Muscle of leg (tissue), 3 donors: ENCODE measurements at regions not wholly inside any gene's neighbourhood (a gene's known extent, or its start where the extent isn't known, plus 50 kb on each side); places are given as distances from the start of the nearest gene placed in this dataset.

Experiments
- DNase-seq: peaks from one replicate; pipeline ENCODE4 v3.0.0; 2013
- H3K27ac ChIP-seq: one replicate; pipeline ENCODE4 v1.5.1; 2013; ENCODE audit warnings: mild to moderate bottlenecking, low read length, control low read depth
- H3K27me3 ChIP-seq: one replicate; pipeline ENCODE4 v1.6.1; 2013; ENCODE audit warnings: low read length; ENCODE audit not compliant: control insufficient read depth, insufficient read depth
- H3K36me3 ChIP-seq: one replicate; pipeline ENCODE4 v1.6.1; 2013; ENCODE audit warnings: low read length; ENCODE audit not compliant: control insufficient read depth, insufficient read depth
- H3K4me1 ChIP-seq: one replicate; pipeline ENCODE4 v1.6.1; 2013; ENCODE audit warnings: low read length; ENCODE audit not compliant: control insufficient read depth, insufficient read depth
- H3K4me3 ChIP-seq: one replicate; pipeline ENCODE4 v1.5.1; 2013; ENCODE audit warnings: low read length, control low read depth
- H3K9me3 ChIP-seq: replicated peaks from 2 replicates; pipeline ENCODE4 v1.6.1; 2013; ENCODE audit warnings: low read depth, low read length; ENCODE audit not compliant: control insufficient read depth
- WGBS: methylation state at CpG from one replicate; pipeline ENCODE4 v1.1.5; 2013; ENCODE audit warnings: missing lambda C conversion rate; ENCODE audit not compliant: insufficient coverage; 5-methylcytosine and 5-hydroxymethylcytosine counted together

DNA sequence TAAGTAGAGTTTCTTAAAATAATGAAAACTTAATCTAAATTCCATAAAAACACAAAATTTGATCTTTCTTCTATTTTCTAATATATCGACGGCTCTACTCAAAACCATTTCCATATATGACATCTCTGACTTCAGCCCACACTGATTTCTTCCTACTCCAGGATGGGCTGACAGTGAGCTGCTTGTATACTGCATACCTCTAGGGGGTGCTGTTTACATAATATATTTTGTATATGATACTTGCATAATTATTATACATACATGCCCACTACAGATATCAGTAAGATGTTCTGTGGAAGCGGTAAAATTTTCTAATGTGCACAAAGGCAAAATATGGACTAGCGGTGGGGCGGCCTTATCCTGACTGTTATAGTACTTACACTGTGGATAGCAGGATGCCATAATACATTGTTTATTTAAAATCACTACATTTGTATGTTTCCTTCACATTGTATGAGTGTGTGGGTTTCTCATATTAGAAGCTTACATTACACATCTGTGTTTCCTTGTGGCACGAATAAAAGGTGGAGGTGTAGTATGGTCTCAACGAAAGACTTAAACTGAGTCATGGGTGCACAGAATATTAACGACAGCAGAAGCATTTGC lies 66.1 kb upstream of the NXPH2 start:
- WGBS, result no CpG with 5 or more reads among the region's 8 CpGs
- no peak overlapping the region for H3K4me3 ChIP-seq
- no peaks in the 10 kb centered on the region for H3K4me1 ChIP-seq
- no peak overlapping the region for H3K27ac ChIP-seq
- H3K9me3 ChIP-seq, result no peaks in the 10 kb centered on the region
- peak; percentile 46 for DNase-seq
- no peaks in the 10 kb centered on the region for H3K36me3 ChIP-seq
- H3K27me3 ChIP-seq, result no peaks in the 10 kb centered on the region

DNA sequence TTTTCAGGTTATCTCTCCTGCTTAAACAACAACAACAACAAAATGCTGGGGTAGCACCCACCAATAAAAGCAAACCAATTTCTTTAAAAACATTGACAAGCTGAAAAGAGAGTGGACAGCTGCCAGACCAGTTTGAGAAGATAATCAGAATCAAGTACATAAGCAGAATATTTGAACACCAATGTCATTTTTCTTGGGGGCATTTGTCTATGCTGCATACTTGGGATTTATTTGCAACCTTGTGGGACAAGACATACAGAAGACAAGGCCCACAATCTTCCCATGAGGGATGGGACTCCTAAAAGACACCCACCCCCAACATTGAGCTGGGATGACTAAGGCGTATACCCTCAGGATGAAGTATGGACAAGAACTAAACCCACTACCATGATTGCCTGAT lies 62.2 kb upstream of the NXPH2 start:
- H3K4me1 ChIP-seq, result no peaks in the 10 kb centered on the region
- no peak overlapping the region for H3K27ac ChIP-seq
- no CpG with 5 or more reads among the region's 1 CpG for WGBS
- H3K4me3 ChIP-seq, result no peak overlapping the region
- H3K9me3 ChIP-seq, result no peaks in the 10 kb centered on the region
- no peaks in the 10 kb centered on the region for H3K27me3 ChIP-seq
- H3K36me3 ChIP-seq, result no peaks in the 10 kb centered on the region
- no peak for DNase-seq

DNA sequence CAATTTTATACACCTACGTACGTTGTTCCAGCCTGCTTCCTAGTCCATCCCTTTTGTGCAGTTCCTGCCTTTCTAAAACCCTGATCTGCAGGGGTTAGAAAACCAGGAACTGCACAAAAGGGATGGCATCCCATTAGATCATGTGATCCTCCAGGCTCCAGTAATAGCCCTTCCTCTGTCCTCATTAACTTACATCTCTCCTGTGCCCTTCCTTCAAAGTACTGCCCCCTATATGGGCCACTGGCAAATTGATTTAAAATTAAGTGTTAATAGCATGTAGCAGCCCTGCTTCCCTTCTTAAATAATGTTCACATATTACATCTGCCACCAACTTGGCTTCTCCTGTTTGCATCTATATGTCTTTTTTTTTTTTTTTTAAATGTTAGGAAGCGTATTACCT lies 61.3 kb upstream of the NXPH2 start:
- Histone ChIP-seq H3K36me3 (no peaks in the 10 kb centered on the region), H3K4me1 (no peaks in the 10 kb centered on the region), H3K27ac (no peak overlapping the region), H3K27me3 (no peaks in the 10 kb centered on the region), H3K4me3 (no peak overlapping the region), H3K9me3 (no peaks in the 10 kb centered on the region)
- 73% methylated on average over 2 of the region's 3 CpGs for WGBS
- no peak for DNase-seq

DNA sequence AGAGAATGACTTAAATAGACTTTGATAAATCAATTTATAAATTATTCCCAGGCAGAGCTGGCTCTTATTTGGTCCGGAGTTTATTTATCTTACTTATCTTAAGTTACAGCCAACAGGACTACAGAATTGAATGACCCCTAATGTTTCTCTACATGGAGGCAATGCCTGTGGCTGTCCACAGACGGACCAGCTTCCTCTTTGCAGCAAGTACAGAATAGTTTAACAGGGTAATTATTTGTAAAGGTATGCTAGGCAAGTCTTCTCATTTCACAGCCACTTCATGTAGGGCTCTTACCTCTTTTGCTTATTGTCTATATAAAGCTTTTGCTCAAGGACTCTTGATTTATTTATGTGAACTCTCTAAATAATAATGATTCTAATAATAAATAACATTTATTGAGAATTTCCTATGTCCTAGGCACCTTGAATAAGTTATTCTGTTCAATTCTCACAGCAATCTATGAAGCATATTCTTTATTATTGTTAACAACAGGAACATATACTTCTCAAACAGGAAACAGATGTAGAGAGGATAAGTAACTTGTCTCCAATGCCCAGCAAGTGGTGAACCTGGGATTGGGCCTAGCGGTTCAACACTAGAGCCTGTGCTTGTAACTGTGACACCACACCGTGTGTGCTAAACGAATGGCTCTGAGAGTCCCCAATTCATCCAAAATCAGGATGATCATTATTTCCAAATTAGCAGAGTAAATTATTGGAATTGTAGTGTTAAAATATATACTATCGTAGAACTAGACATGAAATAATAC lies 58.8 kb upstream of the NXPH2 start:
- no peak for DNase-seq
- WGBS, result 43% methylated on average over 1 of the region's 6 CpGs
- Histone ChIP-seq H3K27me3 (no peaks in the 10 kb centered on the region), H3K4me3 (no peak overlapping the region), H3K9me3 (no peaks in the 10 kb centered on the region), H3K27ac (no peak overlapping the region), H3K4me1 (no peaks in the 10 kb centered on the region), H3K36me3 (no peaks in the 10 kb centered on the region)

- no peaks in the 10 kb centered on the region for H3K9me3 ChIP-seq
- H3K4me3 ChIP-seq, result no peak overlapping the region
- WGBS, result no CpG with 5 or more reads among the region's 1 CpG
- H3K36me3 ChIP-seq, result no peaks in the 10 kb centered on the region
- no peaks in the 10 kb centered on the region for H3K27me3 ChIP-seq
- no peaks in the 10 kb centered on the region for H3K4me1 ChIP-seq
- no peak overlapping the region for H3K27ac ChIP-seq
- no peak for DNase-seq
Measured at GRCh38 chr2:138831691-138832090, 51.5 kb upstream of the NXPH2 start.

DNA sequence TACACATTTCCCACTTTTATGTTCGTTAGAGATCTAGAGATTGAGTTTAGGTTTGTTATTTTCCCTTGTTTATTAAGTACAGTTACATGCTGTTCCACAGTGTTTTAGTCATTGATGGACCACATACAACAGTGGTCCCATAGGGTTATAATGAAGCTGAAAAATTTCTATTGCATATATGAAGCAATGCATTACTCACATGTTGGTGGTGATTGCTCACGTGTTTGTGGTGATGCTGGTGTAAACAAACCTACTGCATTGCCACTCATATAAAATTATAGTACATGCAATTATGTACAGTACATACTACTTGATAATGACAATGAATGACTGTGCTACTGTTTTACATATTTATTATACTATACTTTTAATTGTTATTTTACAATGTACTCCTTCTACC lies 51.0 kb upstream of the NXPH2 start:
- H3K9me3 ChIP-seq, result no peaks in the 10 kb centered on the region
- no peak overlapping the region for H3K27ac ChIP-seq
- no peaks in the 10 kb centered on the region for H3K4me1 ChIP-seq
- DNase-seq, result no peak
- no CpG with 5 or more reads among the region's 2 CpGs for WGBS
- no peaks in the 10 kb centered on the region for H3K36me3 ChIP-seq
- H3K4me3 ChIP-seq, result no peak overlapping the region
- no peaks in the 10 kb centered on the region for H3K27me3 ChIP-seq

DNA sequence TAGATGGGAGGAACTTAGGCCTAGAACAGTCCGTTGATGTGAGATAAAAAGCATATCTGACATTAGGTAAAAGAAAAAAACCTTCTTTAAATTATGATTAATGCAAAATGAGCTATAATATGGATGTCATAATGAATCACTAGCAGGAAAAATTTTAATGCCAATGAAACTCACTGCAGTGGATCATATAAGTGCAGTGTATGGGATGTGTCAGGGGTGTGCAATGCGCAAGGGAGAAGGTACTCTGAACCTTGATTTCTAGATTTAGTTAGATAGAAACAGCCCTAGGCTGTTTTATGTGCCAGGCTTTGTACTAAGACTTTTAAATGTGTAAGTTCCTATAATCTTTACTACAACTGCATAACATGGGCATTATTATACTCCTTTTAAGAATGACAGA lies 50.4 kb upstream of the NXPH2 start:
- no peak for DNase-seq
- H3K27ac ChIP-seq, result no peak overlapping the region
- H3K27me3 ChIP-seq, result no peaks in the 10 kb centered on the region
- no peaks in the 10 kb centered on the region for H3K9me3 ChIP-seq
- no peaks in the 10 kb centered on the region for H3K4me1 ChIP-seq
- WGBS, result no CpG with 5 or more reads among the region's 2 CpGs
- no peaks in the 10 kb centered on the region for H3K36me3 ChIP-seq
- H3K4me3 ChIP-seq, result no peak overlapping the region
